Skeletal muscle satellite cell (primary cell): ENCODE measurements at regions not wholly inside any gene's neighbourhood (a gene's known extent, or its start where the extent isn't known, plus 50 kb on each side); places are given as distances from the start of the nearest gene placed in this dataset.

ENCODE experiments used
- H3K27me3 ChIP-seq: 2 replicates; pipeline ENCODE4 v1.7.0; 2013; ENCODE audit warnings: low read length; ENCODE audit not compliant: control insufficient read depth, insufficient read depth
- H3K36me3 ChIP-seq: 2 replicates; pipeline ENCODE4 v1.7.0; 2013; ENCODE audit warnings: mild to moderate bottlenecking, control low read depth, low read length; ENCODE audit not compliant: insufficient read depth
- H3K4me1 ChIP-seq: 2 replicates; pipeline ENCODE4 v1.7.0; 2013; ENCODE audit warnings: low read length; ENCODE audit not compliant: control insufficient read depth, insufficient read depth
- H3K4me2 ChIP-seq: 2 replicates; pipeline ENCODE4 v1.7.0; 2013; ENCODE audit warnings: mild to moderate bottlenecking, low read length
- H3K4me3 ChIP-seq: 2 replicates; pipeline ENCODE4 v1.7.0; 2013; ENCODE audit warnings: low read length
- H3K9ac ChIP-seq: 2 replicates; pipeline ENCODE4 v1.7.0; 2013; ENCODE audit warnings: mild to moderate bottlenecking, low read depth, low read length, moderate library complexity
- H3K9me3 ChIP-seq: replicated peaks from 2 replicates; pipeline ENCODE4 v1.7.0; 2013; ENCODE audit warnings: mild to moderate bottlenecking, control low read depth, low read length

DNA sequence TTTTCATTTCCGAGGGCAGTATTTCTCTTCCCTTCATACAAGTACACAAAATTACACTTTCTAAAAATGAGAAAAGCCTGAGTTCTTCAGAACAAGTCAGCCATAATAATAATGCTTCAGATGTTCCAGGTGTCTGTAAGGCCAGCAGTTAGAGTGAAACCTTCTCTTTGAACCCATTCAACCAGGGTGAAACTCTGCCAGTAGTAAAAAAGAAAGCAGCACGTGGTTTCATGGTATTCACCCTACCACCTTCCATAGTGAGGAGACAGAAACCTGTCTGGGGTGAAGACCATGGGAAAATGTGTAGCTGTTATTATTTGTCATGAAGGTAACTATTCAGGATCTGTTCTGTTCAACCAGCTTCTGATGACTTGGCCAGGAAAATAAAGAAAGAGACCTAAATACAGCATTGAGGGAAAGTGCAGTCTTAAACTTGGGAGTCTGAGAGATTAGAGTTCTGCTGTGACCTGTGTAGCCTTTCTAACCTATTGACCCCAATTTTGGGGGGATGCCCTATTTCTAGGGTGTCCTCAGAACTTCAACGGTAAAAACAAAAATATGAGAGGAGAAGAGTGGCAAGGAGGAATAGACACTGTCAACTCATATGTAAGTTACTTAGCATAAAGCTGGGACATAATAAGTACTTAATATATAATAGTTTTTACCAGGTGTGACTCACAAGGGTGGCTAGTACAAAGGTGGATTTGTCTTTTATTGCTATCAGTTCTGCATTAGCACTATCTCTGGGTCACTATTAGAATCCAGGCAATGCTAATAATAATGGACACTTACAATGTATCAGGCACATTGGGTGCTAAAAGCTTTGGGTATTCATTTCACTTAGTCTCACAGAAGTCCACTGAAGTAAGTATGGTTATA, 70.0 kb upstream of the TNFSF4 start:
- H3K4me3 ChIP-seq: no peak overlapping the region
- H3K4me1 ChIP-seq: peaks cover 8% of the 10 kb centered on the region
- H3K27me3 ChIP-seq: no peaks in the 10 kb centered on the region
- no peak overlapping the region for H3K4me2 ChIP-seq
- no peak overlapping the region for H3K9ac ChIP-seq
- no peaks in the 10 kb centered on the region for H3K9me3 ChIP-seq
- no peaks in the 10 kb centered on the region for H3K36me3 ChIP-seq

DNA sequence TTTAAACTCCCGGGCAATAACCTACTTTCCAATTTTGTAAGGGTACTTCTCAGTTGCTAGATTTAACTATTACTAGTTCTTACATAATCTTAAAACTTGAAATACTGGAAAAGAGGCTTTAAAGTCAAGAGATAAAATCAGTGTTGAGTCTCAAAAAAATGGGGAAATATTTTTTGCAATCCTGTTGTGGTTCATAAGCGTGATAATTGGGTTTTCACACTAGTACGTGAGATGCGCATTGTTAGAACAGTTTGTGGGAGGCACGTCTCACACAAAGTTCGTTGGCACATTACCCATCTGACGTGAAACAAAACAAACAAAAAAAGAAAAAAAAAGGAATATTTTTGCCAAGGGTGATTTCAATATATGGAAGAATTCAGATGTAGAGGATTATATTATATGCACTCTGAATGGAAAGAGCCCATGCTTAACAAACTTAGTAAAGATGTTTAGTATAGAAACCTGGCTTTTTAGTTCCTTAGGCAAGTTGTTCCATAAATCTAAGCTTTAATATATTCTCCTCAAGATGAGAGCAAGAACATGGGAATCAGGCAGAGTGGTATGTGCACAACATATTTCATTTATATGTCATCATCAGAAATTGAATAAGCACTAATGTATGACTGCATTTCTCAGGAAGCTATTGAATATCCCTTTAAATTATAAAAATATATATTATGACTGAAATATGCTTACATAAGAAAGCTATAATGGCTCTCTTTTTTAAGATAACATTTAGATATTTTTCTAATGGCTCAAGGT, 73.9 kb upstream of the TNFSF4 start:
- no peaks in the 10 kb centered on the region for H3K27me3 ChIP-seq
- H3K4me2 ChIP-seq: peak overlapping the region; percentile 27
- H3K36me3 ChIP-seq: no peaks in the 10 kb centered on the region
- no peak overlapping the region for H3K9ac ChIP-seq
- H3K4me3 ChIP-seq: no peak overlapping the region
- H3K4me1 ChIP-seq: peaks cover 8% of the 10 kb centered on the region
- H3K9me3 ChIP-seq: no peaks in the 10 kb centered on the region

DNA sequence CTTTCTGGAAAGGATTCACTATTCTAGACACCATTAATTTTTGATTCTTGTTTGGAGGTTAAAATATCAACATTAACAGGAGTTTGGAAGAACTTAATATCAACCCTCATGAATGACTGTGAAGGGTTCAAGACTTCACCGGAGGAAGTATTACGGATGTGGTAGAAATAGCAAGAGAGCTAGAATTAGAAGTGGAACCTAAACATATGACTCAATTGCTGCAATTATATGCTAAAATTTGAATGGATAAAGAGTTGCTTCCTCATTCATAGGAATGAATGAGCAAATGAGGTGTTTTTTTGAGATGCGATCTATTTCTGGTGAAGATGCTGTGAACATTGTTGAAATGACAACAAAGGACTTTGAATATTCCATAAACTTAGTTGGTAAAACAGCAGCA, 77.9 kb upstream of the TNFSF4 start:
- peaks cover 8% of the 10 kb centered on the region for H3K4me1 ChIP-seq
- H3K9ac ChIP-seq: no peak overlapping the region
- H3K36me3 ChIP-seq: no peaks in the 10 kb centered on the region
- no peaks in the 10 kb centered on the region for H3K27me3 ChIP-seq
- H3K9me3 ChIP-seq: no peaks in the 10 kb centered on the region
- no peak overlapping the region for H3K4me3 ChIP-seq
- no peak overlapping the region for H3K4me2 ChIP-seq

DNA sequence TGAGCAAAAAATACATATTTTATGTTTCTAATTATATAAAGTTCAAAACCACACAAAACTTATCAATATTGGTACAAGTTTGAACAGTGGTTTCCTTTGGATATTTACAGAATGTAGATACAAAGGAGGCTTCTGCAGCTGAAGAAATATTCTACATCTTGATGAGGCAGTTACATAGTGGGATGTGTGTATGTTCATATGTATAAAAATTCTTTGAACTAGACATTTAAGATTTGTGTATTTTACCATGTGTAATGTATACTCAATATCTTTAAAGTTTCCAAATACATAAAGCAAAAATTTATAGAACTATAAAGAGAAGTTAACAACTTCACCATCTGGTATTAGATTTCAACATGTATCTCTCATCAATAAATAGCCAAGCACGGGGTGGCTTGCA, 80.7 kb upstream of the TNFSF4 start:
- H3K4me2 ChIP-seq: no peak overlapping the region
- H3K9ac ChIP-seq: no peak overlapping the region
- H3K27me3 ChIP-seq: no peaks in the 10 kb centered on the region
- H3K9me3 ChIP-seq: no peaks in the 10 kb centered on the region
- H3K4me1 ChIP-seq: no peaks in the 10 kb centered on the region
- H3K36me3 ChIP-seq: no peaks in the 10 kb centered on the region
- H3K4me3 ChIP-seq: no peak overlapping the region

DNA sequence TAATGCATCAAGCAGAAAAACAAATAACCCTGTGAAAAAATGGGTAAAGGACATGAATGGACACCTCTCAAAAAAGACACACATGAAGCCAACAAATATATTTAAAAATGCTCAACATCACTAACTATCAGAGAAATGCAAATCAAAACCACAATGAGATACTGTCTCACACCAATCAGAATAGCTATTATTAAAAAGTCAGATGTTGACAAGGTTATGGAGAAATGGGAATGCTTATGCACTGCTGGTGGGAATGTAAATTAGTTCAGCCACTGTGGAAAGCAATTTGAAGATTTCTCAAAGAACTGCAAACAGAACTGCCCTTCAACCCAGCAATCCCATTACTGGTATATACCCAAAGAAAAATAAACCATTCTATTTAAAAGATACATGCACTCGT, 86.6 kb upstream of the TNFSF4 start:
- no peak overlapping the region for H3K9ac ChIP-seq
- no peaks in the 10 kb centered on the region for H3K36me3 ChIP-seq
- no peaks in the 10 kb centered on the region for H3K27me3 ChIP-seq
- H3K4me1 ChIP-seq: peaks cover 25% of the 10 kb centered on the region
- no peak overlapping the region for H3K4me2 ChIP-seq
- H3K4me3 ChIP-seq: no peak overlapping the region
- H3K9me3 ChIP-seq: no peaks in the 10 kb centered on the region

DNA sequence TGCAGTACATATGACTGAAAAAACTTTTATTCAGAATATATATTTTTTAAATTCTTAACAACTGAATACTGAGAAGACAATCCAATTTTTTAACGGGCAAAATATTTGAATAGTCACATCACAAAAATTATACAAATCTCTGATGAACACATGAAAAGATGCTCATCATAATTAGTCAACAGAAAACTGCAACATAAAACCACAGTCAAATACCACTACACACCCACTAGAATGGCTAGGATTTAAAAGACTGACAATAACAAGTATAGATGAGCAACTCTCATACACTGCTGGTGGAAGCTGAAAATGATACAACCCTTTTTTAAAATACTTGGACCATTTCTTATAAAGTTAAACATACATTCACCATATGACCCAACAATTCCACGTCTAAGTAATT, 87.7 kb upstream of the TNFSF4 start:
- Histone ChIP-seq H3K4me1 (peaks cover 25% of the 10 kb centered on the region), H3K9me3 (no peaks in the 10 kb centered on the region), H3K27me3 (no peaks in the 10 kb centered on the region), H3K4me2 (no peak overlapping the region), H3K4me3 (no peak overlapping the region), H3K9ac (peak overlapping the region; percentile 1), H3K36me3 (no peaks in the 10 kb centered on the region)

DNA sequence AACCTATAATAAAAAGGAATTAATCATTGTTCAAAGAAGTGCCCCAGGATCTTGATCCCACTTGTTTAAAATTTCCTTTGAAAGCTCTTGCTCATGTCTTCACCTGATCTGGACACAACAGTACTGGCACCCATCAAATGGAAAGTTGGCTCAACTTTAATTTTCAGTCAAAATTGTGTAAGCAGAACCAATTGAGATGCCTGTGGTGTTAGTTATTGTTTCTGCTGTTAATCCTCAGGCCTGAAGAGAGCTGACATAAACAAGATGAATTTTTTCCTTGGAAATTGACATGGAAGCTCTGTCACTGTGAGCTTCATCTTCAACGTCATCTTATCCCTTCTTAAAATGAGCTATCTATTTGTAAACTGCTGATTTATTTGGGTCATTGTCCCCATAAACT, 88.3 kb upstream of the TNFSF4 start:
- Histone ChIP-seq H3K4me1 (peaks cover 25% of the 10 kb centered on the region), H3K4me2 (no peak overlapping the region), H3K27me3 (no peaks in the 10 kb centered on the region), H3K36me3 (no peaks in the 10 kb centered on the region), H3K9me3 (no peaks in the 10 kb centered on the region), H3K9ac (peak overlapping the region; percentile 1), H3K4me3 (no peak overlapping the region)

DNA sequence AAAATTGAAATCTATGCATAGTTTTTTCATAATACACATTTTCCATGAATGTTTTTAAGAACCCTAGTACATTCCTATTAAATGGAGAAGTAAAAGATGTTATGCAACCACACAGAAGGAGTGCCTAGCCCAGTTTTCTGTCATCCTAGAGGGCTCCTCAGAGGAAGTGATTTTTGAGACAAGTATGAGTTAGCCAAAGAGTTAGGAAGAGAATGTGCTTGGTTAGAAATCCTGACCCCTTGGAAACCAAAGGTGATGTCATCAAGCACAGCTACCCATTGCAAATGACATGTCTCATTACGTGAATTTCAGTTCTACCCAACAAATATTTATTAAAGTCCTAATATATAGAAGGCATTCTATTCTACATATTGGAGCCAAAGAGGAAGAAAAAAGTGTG, 88.9 kb upstream of the TNFSF4 start:
- H3K9ac ChIP-seq: no peak overlapping the region
- peaks cover 25% of the 10 kb centered on the region for H3K4me1 ChIP-seq
- H3K27me3 ChIP-seq: no peaks in the 10 kb centered on the region
- H3K36me3 ChIP-seq: no peaks in the 10 kb centered on the region
- H3K4me3 ChIP-seq: no peak overlapping the region
- no peaks in the 10 kb centered on the region for H3K9me3 ChIP-seq
- H3K4me2 ChIP-seq: no peak overlapping the region

DNA sequence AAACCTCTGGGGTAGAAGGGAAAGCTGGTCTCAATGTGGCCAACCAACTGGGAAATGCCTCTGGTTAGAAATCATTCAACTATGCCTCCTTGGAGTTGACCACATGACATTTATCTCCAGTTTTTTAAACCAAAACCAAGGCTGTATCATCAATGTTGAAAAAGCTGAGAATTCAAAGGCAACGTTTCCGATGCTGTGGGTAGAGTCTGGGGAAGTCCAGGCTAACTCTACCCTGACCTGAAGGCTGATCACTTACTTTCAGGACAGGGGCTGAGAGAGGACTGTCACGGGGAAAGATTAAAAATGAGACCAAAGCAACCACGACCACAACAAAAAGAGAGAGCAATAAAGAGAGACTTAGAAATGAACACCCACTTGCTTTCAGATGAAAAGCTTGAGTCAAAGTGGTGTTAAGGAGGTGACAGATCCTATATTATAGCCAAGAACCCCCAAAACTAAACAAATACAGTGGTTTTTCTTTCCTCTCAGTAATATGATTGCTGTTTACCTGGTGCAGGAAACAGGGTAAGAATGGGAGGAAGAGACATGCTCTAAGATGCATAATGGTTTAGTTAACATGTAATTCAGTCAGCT, 90.8 kb upstream of the TNFSF4 start:
- Histone ChIP-seq H3K36me3 (no peaks in the 10 kb centered on the region), H3K9ac (no peak overlapping the region), H3K4me2 (no peak overlapping the region), H3K27me3 (no peaks in the 10 kb centered on the region), H3K4me3 (no peak overlapping the region), H3K4me1 (peaks cover 25% of the 10 kb centered on the region), H3K9me3 (no peaks in the 10 kb centered on the region)

DNA sequence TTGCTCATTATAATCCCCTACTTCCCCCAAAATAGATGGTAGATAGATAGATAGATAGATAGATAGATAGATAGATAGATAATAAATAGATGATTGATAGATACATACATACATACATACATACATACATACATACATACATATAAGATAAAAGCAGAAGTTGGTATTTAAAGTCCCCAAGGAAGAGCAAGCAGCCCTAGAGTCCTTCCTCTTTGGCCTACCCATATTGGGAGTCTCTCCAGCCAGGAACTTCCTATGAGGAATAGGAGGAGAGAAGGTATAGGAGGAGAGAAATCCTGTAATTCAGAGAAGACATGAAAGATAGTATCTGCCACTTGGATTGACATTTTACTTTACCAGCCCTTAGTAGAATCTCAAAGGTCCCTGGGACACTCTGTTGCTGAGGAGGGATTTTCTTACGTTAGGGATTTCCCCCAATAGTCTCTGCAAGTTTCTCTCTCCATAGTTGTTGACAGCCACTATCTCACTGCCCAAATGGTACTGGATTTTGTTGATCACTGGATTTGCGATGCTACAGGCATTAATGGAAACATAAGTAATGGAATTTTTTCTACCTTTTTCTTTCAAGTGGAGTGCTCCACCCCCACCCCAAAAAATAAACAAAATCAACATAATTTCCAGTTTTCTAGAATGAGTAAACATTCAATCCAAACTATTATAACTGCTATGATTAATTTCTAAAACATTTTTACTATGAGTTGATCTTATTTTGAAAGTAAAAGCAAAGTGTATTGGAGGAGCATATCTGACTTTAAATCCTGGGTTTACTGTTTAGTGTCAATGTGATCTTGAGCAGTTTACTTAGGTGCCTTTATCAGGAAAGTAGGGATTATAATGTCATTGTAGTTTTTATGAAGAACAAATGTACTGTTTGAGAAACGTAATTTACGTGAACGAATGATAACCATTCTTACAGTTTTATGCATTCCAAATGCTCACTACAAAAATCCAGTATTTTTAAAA, 93.2 kb upstream of the TNFSF4 start:
- Histone ChIP-seq H3K36me3 (no peaks in the 10 kb centered on the region), H3K9me3 (no peaks in the 10 kb centered on the region), H3K27me3 (no peaks in the 10 kb centered on the region), H3K9ac (no peak overlapping the region), H3K4me3 (no peak overlapping the region), H3K4me2 (no peak overlapping the region), H3K4me1 (peaks cover 12% of the 10 kb centered on the region)

DNA sequence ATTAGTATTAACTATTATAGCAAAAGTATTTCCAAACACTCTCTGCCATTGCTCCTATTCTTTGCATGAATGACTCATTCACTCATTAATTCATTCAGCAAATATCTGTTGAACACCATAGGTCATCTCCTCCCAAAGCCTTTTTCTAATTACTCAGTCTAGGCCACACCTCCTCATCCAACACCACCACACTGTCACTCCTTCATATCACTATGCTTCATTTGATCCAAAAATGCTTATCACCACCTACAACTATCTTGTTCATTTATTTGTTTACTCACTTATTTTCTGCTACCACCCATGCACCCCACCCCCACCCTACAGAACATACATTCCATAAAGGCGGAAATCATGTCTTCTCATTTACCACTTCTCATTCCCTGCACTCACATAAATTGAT, 94.4 kb upstream of the TNFSF4 start:
- Histone ChIP-seq H3K36me3 (no peaks in the 10 kb centered on the region), H3K9me3 (no peaks in the 10 kb centered on the region), H3K4me2 (no peak overlapping the region), H3K9ac (no peak overlapping the region), H3K4me1 (peaks cover under 1% of the 10 kb centered on the region), H3K27me3 (no peaks in the 10 kb centered on the region), H3K4me3 (no peak overlapping the region)
